SK-N-SH treated with all-trans-retinoic acid at 6 μM for 48 hours (cell line): ENCODE measurements at regions not wholly inside any gene's neighbourhood (a gene's known extent, or its start where the extent isn't known, plus 50 kb on each side); places are given as distances from the start of the nearest gene placed in this dataset.

Experiments used
- BACH2 ChIP-seq: fragments of 250-450 bp; sonication (Bioruptor Pico); IDR thresholded peaks from 2 replicates; pipeline ENCODE4 v1.9.0; 2021; ENCODE audit warnings: mild to moderate bottlenecking, borderline replicate concordance
- TOX ChIP-seq: fragments of 250-450 bp; sonication (Bioruptor Pico); IDR thresholded peaks from 2 replicates; pipeline ENCODE4 v1.8.0; 2021; ENCODE audit warnings: mild to moderate bottlenecking, moderate library complexity, borderline replicate concordance
- ZC3H10 ChIP-seq: fragments of 250-450 bp; sonication (Bioruptor Pico); IDR thresholded peaks from 2 replicates; pipeline ENCODE4 v1.5.1; 2021; ENCODE audit warnings: mild to moderate bottlenecking, moderate library complexity
- ZFP3 ChIP-seq: fragments of 250-450 bp; sonication (Bioruptor Pico); IDR thresholded peaks from 2 replicates; pipeline ENCODE4 v1.5.0; 2020; ENCODE audit warnings: mild to moderate bottlenecking, moderate library complexity
- ZFP30 ChIP-seq: fragments of 450-650 bp; formaldehyde crosslinking; IDR thresholded peaks from 2 replicates; pipeline ENCODE4 v1.5.0; 2022; ENCODE audit warnings: mild to moderate bottlenecking, moderate library complexity
- TF ChIP-seq, protein P1 (sequence below): fragments of 250-450 bp; sonication (Bioruptor Pico); IDR thresholded peaks from 2 replicates; pipeline ENCODE4 v1.8.0; 2021; ENCODE audit warnings: low read depth, mild to moderate bottlenecking, moderate library complexity, borderline replicate concordance
- TF ChIP-seq, protein P2 (sequence below): fragments of 250-450 bp; sonication (Bioruptor Pico); IDR thresholded peaks from 2 replicates; pipeline ENCODE4 v1.5.1; 2020; ENCODE audit warnings: low read depth, mild to moderate bottlenecking, moderate library complexity

DNA sequence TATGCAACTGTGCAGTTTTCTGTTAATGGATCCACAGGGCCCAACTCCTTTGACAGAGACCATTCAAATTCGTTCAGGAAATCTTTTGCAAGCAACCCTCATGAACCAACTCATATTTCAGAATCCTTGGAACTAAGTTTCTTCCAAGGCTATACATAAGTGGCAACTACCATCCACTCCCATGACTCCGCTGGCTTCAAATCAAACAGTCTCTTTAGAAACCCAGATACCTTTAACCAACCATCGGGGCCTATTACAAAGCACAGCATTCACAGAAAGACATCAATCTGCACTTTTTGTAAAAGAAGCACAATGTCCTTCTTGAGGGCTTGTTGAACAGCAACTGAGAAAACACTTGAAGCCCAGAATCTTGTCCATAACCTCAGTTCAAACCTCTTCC, 526.9 kb downstream of the DTWD2 start:
- TF ChIP-seq, protein P1, sequence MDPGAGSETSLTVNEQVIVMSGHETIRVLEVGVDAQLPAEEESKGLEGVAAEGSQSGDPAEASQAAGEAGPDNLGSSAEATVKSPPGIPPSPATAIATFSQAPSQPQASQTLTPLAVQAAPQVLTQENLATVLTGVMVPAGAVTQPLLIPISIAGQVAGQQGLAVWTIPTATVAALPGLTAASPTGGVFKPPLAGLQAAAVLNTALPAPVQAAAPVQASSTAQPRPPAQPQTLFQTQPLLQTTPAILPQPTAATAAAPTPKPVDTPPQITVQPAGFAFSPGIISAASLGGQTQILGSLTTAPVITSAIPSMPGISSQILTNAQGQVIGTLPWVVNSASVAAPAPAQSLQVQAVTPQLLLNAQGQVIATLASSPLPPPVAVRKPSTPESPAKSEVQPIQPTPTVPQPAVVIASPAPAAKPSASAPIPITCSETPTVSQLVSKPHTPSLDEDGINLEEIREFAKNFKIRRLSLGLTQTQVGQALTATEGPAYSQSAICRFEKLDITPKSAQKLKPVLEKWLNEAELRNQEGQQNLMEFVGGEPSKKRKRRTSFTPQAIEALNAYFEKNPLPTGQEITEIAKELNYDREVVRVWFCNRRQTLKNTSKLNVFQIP (CRISPR knock-in tag), result no peak
- TF ChIP-seq, protein P2, sequence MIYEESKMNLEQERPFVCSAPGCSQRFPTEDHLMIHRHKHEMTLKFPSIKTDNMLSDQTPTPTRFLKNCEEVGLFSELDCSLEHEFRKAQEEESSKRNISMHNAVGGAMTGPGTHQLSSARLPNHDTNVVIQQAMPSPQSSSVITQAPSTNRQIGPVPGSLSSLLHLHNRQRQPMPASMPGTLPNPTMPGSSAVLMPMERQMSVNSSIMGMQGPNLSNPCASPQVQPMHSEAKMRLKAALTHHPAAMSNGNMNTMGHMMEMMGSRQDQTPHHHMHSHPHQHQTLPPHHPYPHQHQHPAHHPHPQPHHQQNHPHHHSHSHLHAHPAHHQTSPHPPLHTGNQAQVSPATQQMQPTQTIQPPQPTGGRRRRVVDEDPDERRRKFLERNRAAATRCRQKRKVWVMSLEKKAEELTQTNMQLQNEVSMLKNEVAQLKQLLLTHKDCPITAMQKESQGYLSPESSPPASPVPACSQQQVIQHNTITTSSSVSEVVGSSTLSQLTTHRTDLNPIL, result no peak
- no peak for TF ChIP-seq ZFP30 (CRISPR knock-in tag)
- TF ChIP-seq ZFP3 (CRISPR knock-in tag), result no peak
- TF ChIP-seq TOX (CRISPR knock-in tag), result no peak
- no peak for TF ChIP-seq ZC3H10 (CRISPR knock-in tag)
- no peak for TF ChIP-seq BACH2
